HG03097 (cell line): ENCODE measurements at regions not wholly inside any gene's neighbourhood (a gene's known extent, or its start where the extent isn't known, plus 50 kb on each side); places are given as distances from the start of the nearest gene placed in this dataset.
A peak's percentile ranks its signal among the peaks of the same experiment; 100 is the strongest.
"Not testable (repeated sequence)": the region's sequence is repeated elsewhere in the genome, so short reads cannot be mapped to it uniquely, and the experiment has no call there.

Source experiments
- ATAC-seq: cut with Tn5 transposase; IDR thresholded peaks from one replicate; pipeline ENCODE4 v1.9.1; 2021; ENCODE audit not compliant: unreplicated experiment, low FRiP score

GRCh38 chr10:57420881-57421280, 846.8 kb downstream of the IPMK start:
- ATAC-seq: no peak

GRCh38 chr10:57418476-57418875, 849.2 kb downstream of the IPMK start:
- ATAC-seq: no peak

DNA sequence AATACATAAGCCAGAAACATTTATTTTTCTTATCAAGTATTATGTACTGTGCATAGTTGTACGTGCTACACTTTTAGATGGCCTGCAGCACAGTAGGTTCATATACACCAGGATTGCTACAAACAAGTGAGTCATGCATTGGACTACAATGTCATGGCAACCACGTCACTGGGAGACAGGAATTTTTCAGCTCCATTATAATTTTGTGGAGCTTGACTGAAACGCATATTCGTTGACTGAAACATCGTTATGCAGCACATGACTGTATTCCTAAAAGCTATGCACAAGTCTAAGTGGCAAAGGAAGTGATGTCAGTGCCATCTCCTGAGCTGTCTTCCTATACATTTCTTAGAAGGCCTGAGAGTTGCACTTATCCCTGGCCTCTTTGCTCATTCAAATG, 871.8 kb downstream of the IPMK start:
- ATAC-seq: no peak

DNA sequence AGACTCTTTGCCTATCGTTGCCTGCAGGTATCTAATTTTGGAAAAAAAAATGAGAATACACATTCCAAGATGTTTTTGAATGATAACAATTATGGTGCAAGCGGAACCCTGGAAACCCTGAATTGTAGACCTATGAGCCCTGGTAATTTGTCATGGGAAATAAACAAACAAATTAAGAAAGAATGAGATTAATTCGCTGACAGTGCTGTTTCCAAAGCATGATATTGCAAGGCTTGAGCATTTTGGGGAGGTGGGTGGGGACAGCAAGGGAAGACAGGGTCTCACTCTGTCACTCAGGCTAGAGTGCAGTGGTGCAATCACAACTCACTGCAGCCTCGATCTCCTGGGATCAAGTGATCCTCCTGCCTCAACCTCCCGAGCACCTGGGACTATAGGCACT, 900.3 kb downstream of the IPMK start:
- ATAC-seq: no peak

- peak; percentile 69 for ATAC-seq
These were observed 904.9 kb downstream of the IPMK start for GRCh38 chr10:57362811-57363210.

GRCh38 chr10:57353403-57354003, 914.2 kb downstream of the IPMK start:
- no peak for ATAC-seq

DNA sequence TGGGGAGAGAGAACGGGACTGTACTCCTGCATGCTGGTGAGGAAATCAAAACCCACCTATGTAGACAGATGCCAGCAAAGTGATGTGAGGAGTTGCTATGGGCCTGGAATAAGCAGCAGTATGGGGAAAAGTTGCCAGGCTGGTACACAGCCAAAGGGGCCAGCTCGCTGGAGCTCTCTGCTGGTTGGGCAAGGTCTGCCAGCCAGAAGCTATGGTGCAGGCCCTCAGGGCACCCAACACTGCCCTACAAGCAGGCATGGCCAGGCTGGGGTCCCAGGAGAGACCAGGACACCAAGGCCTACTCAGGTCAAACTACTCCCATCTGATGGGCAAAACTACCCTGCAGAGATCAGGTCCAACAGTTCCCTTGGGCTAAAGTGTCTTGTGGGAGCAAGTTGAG, 916.6 kb downstream of the IPMK start:
- ATAC-seq: no peak

DNA sequence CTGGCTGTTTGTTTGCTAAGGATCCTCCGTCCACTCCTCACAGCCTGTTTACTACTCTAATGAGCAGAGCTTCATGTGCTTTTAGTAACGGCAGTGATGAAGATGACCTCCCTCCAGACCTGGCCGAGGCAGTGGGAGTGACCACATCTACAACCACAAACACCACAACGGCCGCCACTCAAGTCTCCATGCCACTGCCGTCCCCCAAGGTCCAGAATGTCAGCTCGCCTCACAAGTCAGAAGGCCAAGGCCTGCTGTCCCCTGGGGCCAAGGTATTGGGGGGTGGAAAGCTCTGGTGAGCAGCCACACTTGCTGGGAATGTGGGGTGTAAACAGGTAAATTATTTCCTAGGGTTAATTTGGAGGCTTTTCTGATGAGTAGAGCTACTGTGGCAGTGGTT, 926.4 kb downstream of the IPMK start:
- no peak for ATAC-seq

DNA sequence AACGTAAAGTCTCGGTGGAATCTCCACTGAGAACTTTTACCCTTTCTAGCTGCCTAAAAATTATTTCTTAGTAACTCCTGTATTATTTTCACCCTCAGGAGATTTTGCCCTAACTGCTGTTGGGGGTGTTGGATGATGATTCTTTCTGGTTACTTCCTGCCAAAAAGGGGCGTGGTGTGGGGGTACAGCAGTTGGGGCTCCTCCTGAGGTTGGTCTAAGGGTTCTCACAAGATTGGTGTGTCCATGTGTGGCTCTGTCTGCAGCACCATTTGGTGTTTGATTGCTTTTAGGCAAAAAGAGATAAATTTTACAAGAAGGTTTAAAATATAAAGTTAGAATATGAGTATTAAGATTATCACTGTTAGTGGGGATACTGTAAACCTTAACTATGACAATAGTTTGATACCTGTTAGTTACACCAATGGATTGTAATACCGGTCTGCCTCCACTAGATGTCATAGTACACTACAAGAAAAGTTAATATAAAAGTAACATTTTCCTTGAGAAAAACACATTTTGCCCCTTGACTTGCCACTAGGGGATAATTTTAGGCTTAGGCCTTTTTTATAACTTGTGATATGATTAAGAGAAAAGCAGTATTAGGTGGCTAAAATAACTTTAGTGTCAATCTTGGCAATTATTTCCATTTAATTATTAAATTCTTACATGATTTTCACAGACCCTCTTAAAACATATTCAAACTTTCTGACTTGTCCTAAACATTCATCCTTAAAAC, 928.7 kb downstream of the IPMK start:
- ATAC-seq: no peak

GRCh38 chr10:57336865-57337264, 930.8 kb downstream of the IPMK start:
- ATAC-seq: no peak

- no peak for ATAC-seq
These were observed 931.4 kb downstream of the IPMK start for GRCh38 chr10:57336341-57336740.

- no peak for ATAC-seq
These were observed 933.2 kb downstream of the IPMK start for GRCh38 chr10:57334523-57334922.

DNA sequence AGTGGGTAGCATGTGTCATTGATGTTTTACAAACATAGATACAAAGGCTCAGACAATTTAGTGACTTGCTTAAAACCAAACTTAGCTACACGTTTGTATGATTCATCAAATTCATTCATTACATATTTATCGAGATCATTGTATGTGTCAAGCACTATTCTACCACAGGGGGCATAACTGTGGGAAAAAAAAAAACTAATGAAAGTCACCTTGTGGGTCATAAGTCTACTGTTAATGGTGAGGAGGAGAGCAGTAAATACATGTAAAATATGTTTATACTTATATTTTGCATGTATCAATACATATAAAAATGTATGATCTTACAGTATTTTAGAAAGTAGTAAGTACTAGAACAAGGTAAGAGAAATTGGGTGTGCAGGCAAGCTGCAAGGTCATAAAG, 933.8 kb downstream of the IPMK start:
- ATAC-seq: no peak

- ATAC-seq: not testable (repeated sequence)
These were observed 946.3 kb downstream of the IPMK start for GRCh38 chr10:57321400-57321854.

DNA sequence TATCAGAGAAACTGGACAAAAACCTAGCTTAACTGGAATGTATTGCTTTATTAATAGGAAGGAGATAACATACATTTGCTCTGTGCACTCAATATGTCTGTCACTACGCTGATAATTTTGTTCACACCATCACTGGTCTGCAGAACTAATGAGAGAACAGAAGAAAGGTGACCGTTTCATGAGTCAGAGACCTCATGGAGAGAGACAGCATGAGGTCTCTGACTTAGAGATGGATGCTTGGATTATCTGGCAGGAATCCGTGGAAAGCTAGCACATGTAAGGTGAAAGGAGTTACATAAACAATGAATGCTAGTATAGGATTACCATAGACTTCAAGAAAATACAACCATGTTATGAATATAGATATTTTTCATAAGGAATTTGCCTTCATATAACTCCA, 947.3 kb downstream of the IPMK start:
- no peak for ATAC-seq

- ATAC-seq: no peak
These were observed 953.0 kb upstream of the ZWINT start for GRCh38 chr10:57314046-57314445.

DNA sequence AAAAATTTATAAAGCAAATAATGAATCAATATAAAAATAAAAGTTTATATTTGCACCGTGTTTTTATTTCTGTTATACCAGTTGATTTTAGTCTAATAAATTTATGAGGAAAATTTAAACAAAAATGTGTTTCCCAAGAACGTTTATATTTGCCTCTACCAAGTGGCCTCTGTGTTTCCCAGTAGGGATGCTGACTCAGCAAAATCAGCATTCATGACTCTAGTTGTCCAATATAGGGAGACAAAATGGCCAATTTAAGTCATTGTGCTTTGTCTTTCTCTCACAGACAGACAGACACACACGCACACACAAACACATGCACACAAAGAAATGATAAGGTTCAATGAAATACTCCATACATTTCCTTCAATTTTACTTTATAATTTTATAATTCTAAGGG, 942.5 kb upstream of the ZWINT start:
- ATAC-seq: no peak

GRCh38 chr10:57300718-57301117, 939.7 kb upstream of the ZWINT start:
- no peak for ATAC-seq

DNA sequence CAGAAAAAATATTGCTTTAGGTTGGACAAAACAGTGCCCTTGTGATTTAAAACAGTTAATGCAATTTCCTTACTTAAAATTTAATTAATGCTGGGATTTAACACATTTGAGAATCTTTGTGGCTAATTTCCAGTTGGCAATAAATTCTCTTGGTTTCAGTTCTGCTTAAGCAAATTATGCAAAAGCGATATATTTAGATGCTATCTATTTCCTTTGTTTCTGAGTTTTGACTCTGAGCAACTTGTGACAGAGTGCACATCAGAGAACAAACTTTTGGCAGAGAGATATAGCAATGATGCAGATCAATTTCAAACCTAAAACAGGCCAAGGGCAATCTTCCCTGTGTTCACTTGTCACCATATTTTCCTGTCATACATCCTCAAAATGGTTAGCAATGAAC, 933.6 kb upstream of the ZWINT start:
- ATAC-seq: no peak

- ATAC-seq: no peak
These were observed 927.7 kb upstream of the ZWINT start for GRCh38 chr10:57288754-57289153.

- no peak for ATAC-seq
These were observed 901.8 kb upstream of the ZWINT start for GRCh38 chr10:57262892-57263291.

DNA sequence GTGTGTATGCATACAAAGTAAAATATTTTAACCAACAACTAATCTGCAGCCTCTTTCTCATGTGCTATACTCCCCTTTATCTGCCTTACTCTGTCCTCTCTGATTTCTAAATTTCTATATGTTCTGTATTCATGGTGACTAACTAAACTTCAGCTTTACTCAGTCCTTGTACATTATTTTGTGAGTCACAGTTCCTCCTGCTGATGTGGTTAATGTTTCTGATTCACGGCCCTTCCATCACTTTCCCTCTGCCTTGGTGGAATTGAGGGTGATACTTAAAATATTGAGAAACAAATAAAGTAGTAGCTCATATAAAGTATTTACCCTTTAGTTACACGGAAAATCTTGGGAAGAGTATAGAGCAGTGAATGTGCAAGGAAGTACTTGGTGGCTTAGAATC, 899.1 kb upstream of the ZWINT start:
- ATAC-seq: no peak
